Ovary (tissue), 7 donors: ENCODE measurements at regions not wholly inside any gene's neighbourhood (a gene's known extent, or its start where the extent isn't known, plus 50 kb on each side); places are given as distances from the start of the nearest gene placed in this dataset.

Experiments used
- DNase-seq, 5 donors: peaks; one replicate each; pipeline ENCODE4 v3.0.0-alpha.2; 2019 to 2020
- H3K27ac ChIP-seq, 2 donors: fragments of 200-600 bp; one replicate each; pipeline versions ENCODE4 v1.5.1 to v1.8.0; 2019 to 2022
- H3K27me3 ChIP-seq: fragments of 200-600 bp; one replicate; pipeline ENCODE4 v1.8.0; 2022
- H3K36me3 ChIP-seq: fragments of 200-600 bp; sonication (generic); one replicate; pipeline ENCODE4 v1.5.1; 2019
- H3K4me1 ChIP-seq: one replicate; pipeline ENCODE4 v1.8.1; 2013; ENCODE audit warnings: mild to moderate bottlenecking, moderate library complexity; ENCODE audit not compliant: insufficient read depth
- H3K4me3 ChIP-seq: fragments of 200-600 bp; sonication (generic); one replicate; pipeline ENCODE4 v1.5.1; 2017
- H3K9me3 ChIP-seq, 2 donors: fragments of 200-600 bp in 1 of 2; sonication (generic) in 1 of 2; one replicate each; pipeline versions ENCODE4 v1.5.1 to v1.8.1; 2013 to 2019; ENCODE audit warnings: mild to moderate bottlenecking in 1 of 2, moderate library complexity in 1 of 2
- CTCF ChIP-seq, 3 donors: fragments of 450-650 bp in 2 of 3; fragments of 200-600 bp in 1 of 3; IDR thresholded peaks; one replicate each; pipeline versions ENCODE4 v1.5.1 to v1.8.0; 2016 to 2022; ENCODE audit warnings: antibody characterized with exemption in 3 of 3, mild to moderate bottlenecking in 1 of 3
- EP300 ChIP-seq: sonication (generic); formaldehyde crosslinking; IDR thresholded peaks from one replicate; pipeline ENCODE4 v1.6.1; 2017; ENCODE audit warnings: antibody characterized with exemption
- POLR2A ChIP-seq: fragments of 450-650 bp; IDR thresholded peaks from one replicate; pipeline ENCODE4 v1.6.1; 2017; ENCODE audit warnings: antibody characterized with exemption, mild to moderate bottlenecking, moderate library complexity
- WGBS, 3 donors: extraction: QIAGEN DNeasy Blood & Tissue Kit in 1 of 3; methylation state at CpG; one replicate each; pipeline versions ENCODE4 v1.1.5 to v1.1.7; 2013 to 2017; 5-methylcytosine and 5-hydroxymethylcytosine counted together
- intact Hi-C, 4 donors: fragments of 100-400 bp; cut with DNase I; formaldehyde crosslinking; loops; one replicate each; pipeline versions ENCODE4 v1.11.0 to v1.15.1; 2022 to 2023
- donor health status: DM: no; HTN: no; CAD: no; lungs with moderate emphysema.
- donor health status: DM: no; HTN: no; CAD: no.
- donor health status: Bipolar disorder and iron deficiency.
- donor health status: DM: no; HTN: no; CAD: no.
- donor health status: DM: yes; HTN: yes; CAD: no.

- H3K27ac ChIP-seq = no peak overlapping the region
- intact Hi-C loops = no loop called here
- 30 to 60% (median 37%) methylated on average over 29 of the region's 29 CpGs for WGBS, 3 donors
- no peak overlapping the region for H3K4me3 ChIP-seq
- TF ChIP-seq EP300 (no peak), CTCF (IDR thresholded peaks at IDR 0.05) (no peak), POLR2A (no peak)
- no peak for DNase-seq
- no peaks in the 10 kb centered on the region for H3K27me3 ChIP-seq
- no peaks in the 10 kb centered on the region for H3K36me3 ChIP-seq
- H3K4me1 ChIP-seq = no peaks in the 10 kb centered on the region
- H3K9me3 ChIP-seq = no peaks in the 10 kb centered on the region
Measured at GRCh38 chr14:28264306-28264705, 502.3 kb upstream of the FOXG1 start.

GRCh38 chr14:28272270-28272669, 494.3 kb upstream of the FOXG1 start:
- no peak overlapping the region for H3K27ac ChIP-seq
- no peak for DNase-seq
- no peaks in the 10 kb centered on the region for H3K36me3 ChIP-seq
- no peak overlapping the region for H3K4me3 ChIP-seq
- no peak for TF ChIP-seq EP300
- TF ChIP-seq CTCF (IDR thresholded peaks at IDR 0.05) = no peak
- TF ChIP-seq POLR2A = no peak
- intact Hi-C loops = no loop called here
- H3K4me1 ChIP-seq = no peaks in the 10 kb centered on the region
- 59 to 95% (median 90%) methylated on average over 1 of the region's 1 CpG for WGBS, 3 donors
- H3K9me3 ChIP-seq = no peaks in the 10 kb centered on the region
- no peaks in the 10 kb centered on the region for H3K27me3 ChIP-seq

GRCh38 chr14:28280530-28280929, 486.1 kb upstream of the FOXG1 start:
- intact Hi-C loops = no loop called here
- TF ChIP-seq CTCF (IDR thresholded peaks at IDR 0.05) (no peak), POLR2A (no peak), EP300 (no peak)
- 80 to 82% (median 81%) methylated on average over 5 of the region's 5 CpGs for WGBS, 3 donors

GRCh38 chr14:28280997-28281598, 485.5 kb upstream of the FOXG1 start:
- no peak for TF ChIP-seq EP300
- no peak for TF ChIP-seq POLR2A
- TF ChIP-seq CTCF (IDR thresholded peaks at IDR 0.05) = no peak
- intact Hi-C loops = no loop called here
- Histone ChIP-seq H3K4me1 (no peaks in the 10 kb centered on the region), H3K9me3 (no peaks in the 10 kb centered on the region), H3K36me3 (no peaks in the 10 kb centered on the region), H3K27me3 (no peaks in the 10 kb centered on the region), H3K27ac (no peak overlapping the region), H3K4me3 (no peak overlapping the region)
- 89 to 95% (median 92%) methylated on average over 2 of the region's 2 CpGs for WGBS, 3 donors
- DNase-seq = no peak

More at GRCh38 chr14:28280530-28280929, 486.1 kb upstream of the FOXG1 start:
- no peak overlapping the region for H3K4me3 ChIP-seq
- H3K36me3 ChIP-seq = no peaks in the 10 kb centered on the region
- no peak for DNase-seq
- no peaks in the 10 kb centered on the region for H3K9me3 ChIP-seq
- no peaks in the 10 kb centered on the region for H3K27me3 ChIP-seq
- H3K27ac ChIP-seq = no peak overlapping the region
- no peaks in the 10 kb centered on the region for H3K4me1 ChIP-seq
